ENCODE measurements at regions not wholly inside any gene's neighbourhood (a gene's known extent, or its start where the extent isn't known, plus 50 kb on each side); places are given as distances from the start of the nearest gene placed in this dataset.

GRCh38 chr13:44304433-44304725 lies 69.2 kb upstream of the SERP2 start:
- TF ChIP-seq TERF1 (CRISPR knock-in tag; IDR thresholded peaks at IDR 0.05) (no peak), MAFK (conservative IDR thresholded peaks at IDR 0.05 in 1 of 2, IDR thresholded peaks at IDR 0.05 in 1 of 2; ENCODE audit: low read length in 2 of 2) (no peak), AHDC1 (CRISPR knock-in tag; IDR thresholded peaks at IDR 0.05; ENCODE audit: borderline replicate concordance) (no peak), HDAC2 (CRISPR knock-in tag; IDR thresholded peaks at IDR 0.05) (no peak), SALL1 (CRISPR knock-in tag; IDR thresholded peaks at IDR 0.05) (no peak), EP300 (IDR thresholded peaks at IDR 0.05; ENCODE audit: low read depth in 2 of 2, low read length in 2 of 2) (no peak), EP300 (CRISPR knock-in tag; IDR thresholded peaks at IDR 0.05; ENCODE audit: borderline replicate concordance) (no peak), ZNF607 (CRISPR knock-in tag; IDR thresholded peaks at IDR 0.05; ENCODE audit: borderline replicate concordance) (no peak), BRCA1 (CRISPR knock-in tag; IDR thresholded peaks at IDR 0.05) (no peak), THYN1 (CRISPR knock-in tag; IDR thresholded peaks at IDR 0.05; ENCODE audit: borderline replicate concordance, low read depth) (no peak), JUN (CRISPR knock-in tag; IDR thresholded peaks at IDR 0.05) (no peak), SP140L (CRISPR knock-in tag; IDR thresholded peaks at IDR 0.05; ENCODE audit: borderline replicate concordance) (no peak), E2F5 (CRISPR knock-in tag; conservative IDR thresholded peaks at IDR 0.05) (no peak), ZFP37 (CRISPR knock-in tag; IDR thresholded peaks at IDR 0.05; ENCODE audit: borderline replicate concordance) (no peak)
- H3K79me2 ChIP-seq (ENCODE audit: insufficient read depth, low read length), result no peaks in the 10 kb centered on the region
- H2AFZ ChIP-seq (ENCODE audit: low read length), result no peak overlapping the region
- FAIRE-seq (no peak), ATAC-seq (no peak), DNase-seq (ENCODE audit: low spot score) (no peak)
- peaks cover 0 to 9% of the 10 kb centered on the region in 2 experiments; a peak in 2 of 5 replicates for H3K27me3 ChIP-seq (ENCODE audit: control insufficient read depth in 1 of 2, insufficient read depth in 2 of 2, low read length in 2 of 2)
- no peaks in the 10 kb centered on the region for H3K36me3 ChIP-seq (replicated peaks in 1 of 2; ENCODE audit: control insufficient read depth in 1 of 2, insufficient read depth in 2 of 2, low read length in 2 of 2)
- no peaks in the 10 kb centered on the region for H4K20me1 ChIP-seq (ENCODE audit: insufficient read depth, low read length)
- POLR2A ChIA-PET, result no interaction called here
- no peak overlapping the region for H3K9ac ChIP-seq (ENCODE audit: insufficient read depth, low read depth, low read length)
- H3K9me3 ChIP-seq (ENCODE audit: low read length), result no peaks in the 10 kb centered on the region
- no peak overlapping the region for H3K4me3 ChIP-seq (replicated peaks in 1 of 3; ENCODE audit: insufficient read depth in 1 of 3, low read depth in 2 of 3, low read length in 3 of 3)
- no TSS peak for BruUV-seq (replicated peaks)
- CTCF ChIA-PET (ENCODE audit: low intra/inter-chr PET ratio, low total read pairs), result no interaction called here
- intact Hi-C loops (cut with micrococcal nuclease; ENCODE audit: unreplicated experiment), result no loop called here
- 0 out of 2 replicates have a peak, but pooled peaks cover 11% of the 10 kb centered on the region for H3K4me1 ChIP-seq (ENCODE audit: insufficient read depth, low read length)
- in situ Hi-C loops (cut with HindIII; ENCODE audit: extremely low pct_ligation_motif_present, low pct_unique_long_range_greater_than_20kb), result no loop called here
- 69% methylated on average over 3 of the region's 4 CpGs for WGBS (ENCODE audit: low lambda C conversion rate)
- no peak overlapping the region for H3K4me2 ChIP-seq (ENCODE audit: low read depth, low read length)
- H3K27ac ChIP-seq (ENCODE audit: extremely low read length, insufficient read depth, low read length), result no peak overlapping the region
